ENCODE measurements at regions not wholly inside any gene's neighbourhood (a gene's known extent, or its start where the extent isn't known, plus 50 kb on each side); places are given as distances from the start of the nearest gene placed in this dataset.
"Not testable (repeated sequence)": the region's sequence is repeated elsewhere in the genome, so short reads cannot be mapped to it uniquely, and the experiment has no call there.

DNA sequence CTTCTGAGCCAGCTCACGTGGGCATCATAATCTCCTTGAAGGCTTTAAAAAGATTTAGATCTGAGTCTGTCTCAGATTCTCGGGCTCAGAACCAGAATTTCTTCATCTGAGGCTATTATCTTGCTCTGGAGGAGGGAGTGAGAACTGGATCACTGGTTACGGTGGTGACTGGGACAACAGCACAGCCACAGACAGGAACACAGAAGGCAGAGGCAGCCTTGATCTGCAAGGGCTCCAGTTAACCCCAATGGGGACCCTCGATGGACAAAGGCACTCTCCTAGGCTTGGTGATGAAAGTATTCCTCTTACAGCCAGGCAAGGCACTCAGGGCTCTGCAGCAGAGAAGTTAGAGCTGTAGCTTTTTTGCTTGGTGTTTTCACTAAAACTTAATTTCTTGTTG, 87.7 kb upstream of the POTEM start:
- intact Hi-C loops (cut with DNase I); H3K36me3 ChIP-seq; H3K27ac ChIP-seq; H3K4me1 ChIP-seq; DNase-seq; H3K27me3 ChIP-seq; H3K4me3 ChIP-seq; H3K9me3 ChIP-seq: not testable (repeated sequence)
- WGBS (ENCODE audit: insufficient coverage, low coverage, low lambda C conversion rate, missing lambda C conversion rate): no CpG with 5 or more reads among the region's 4 CpGs
- ATAC-seq: peak in 1 of 4 donors; percentile 40

DNA sequence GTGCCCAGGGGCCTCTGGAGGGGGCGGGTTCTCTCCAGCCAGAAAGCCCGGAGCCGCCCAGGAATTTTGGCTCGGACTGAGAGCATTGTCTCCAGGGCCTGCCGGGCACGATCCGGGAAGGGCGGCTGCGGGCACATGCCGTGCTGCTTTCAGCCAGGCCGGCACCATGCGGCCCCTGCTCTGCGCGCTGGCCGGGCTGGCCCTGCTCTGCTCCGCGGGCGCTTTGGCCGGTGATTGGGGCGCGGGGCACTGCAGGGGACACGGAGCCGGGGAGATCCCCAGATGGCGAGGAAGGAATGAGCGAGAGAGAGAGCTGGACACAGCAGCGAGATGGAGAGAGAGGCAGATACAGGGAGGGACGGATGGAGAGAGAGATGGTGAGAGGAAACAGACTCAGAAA, 86.7 kb upstream of the POTEM start:
- intact Hi-C loops (cut with DNase I): not testable (repeated sequence)
- no CpG with 5 or more reads among the region's 27 CpGs for WGBS (ENCODE audit: insufficient coverage, low coverage, low lambda C conversion rate, missing lambda C conversion rate)

DNA sequence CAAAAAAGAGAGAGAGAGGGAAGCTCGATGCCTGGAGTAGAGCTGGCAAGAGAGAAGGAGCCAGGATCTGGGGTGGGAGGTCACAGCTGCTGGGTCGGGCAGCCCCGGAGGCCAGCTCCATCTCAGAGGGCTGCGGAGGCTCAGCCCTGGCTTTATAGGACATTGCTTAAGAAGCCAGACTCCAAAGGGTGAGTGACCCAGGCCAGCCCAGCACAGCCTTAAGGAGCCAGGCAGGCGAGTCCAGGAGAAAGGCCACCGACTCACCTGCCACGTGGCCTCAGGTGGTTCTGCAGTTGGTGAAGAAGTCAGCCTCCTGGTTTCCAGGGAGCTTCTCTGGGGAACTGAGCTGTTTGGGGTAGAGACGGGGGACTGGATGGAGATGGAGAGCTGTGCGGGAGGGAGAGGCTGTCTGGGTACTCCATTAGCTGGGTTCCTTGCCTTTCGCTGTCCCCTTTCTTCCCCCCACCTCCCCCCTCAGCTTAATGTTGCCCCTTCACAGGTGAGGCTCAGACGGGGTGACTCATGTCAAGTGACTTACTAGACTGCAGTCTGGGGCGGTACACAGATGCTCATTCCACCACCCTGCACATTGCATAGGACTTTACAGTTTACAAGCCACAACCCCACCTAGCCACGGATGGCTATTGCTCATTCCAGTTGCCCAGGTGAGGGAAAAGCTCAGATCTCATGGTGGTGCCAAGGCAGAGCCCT, 85.9 kb upstream of the POTEM start:
- H3K27me3 ChIP-seq; H3K27ac ChIP-seq; H3K4me1 ChIP-seq; H3K9me3 ChIP-seq; H3K36me3 ChIP-seq; DNase-seq; intact Hi-C loops (cut with DNase I); H3K4me3 ChIP-seq: not testable (repeated sequence)
- peak in 2 of 4 donors; percentile 20 to 58 for ATAC-seq
- WGBS (ENCODE audit: insufficient coverage, low coverage, low lambda C conversion rate, missing lambda C conversion rate): no CpG with 5 or more reads among the region's 13 CpGs

More for the DNA sequence above, 86.7 kb upstream of the POTEM start:
- not testable (repeated sequence) for H3K27me3 ChIP-seq, H3K4me1 ChIP-seq, H3K9me3 ChIP-seq, H3K27ac ChIP-seq, DNase-seq, H3K4me3 ChIP-seq, H3K36me3 ChIP-seq
- ATAC-seq: peak in 1 of 4 donors; percentile 57

- ATAC-seq: peak in 2 of 4 donors; percentile 25 to 57
Measured at GRCh38 chr14:18881860-18882489, 85.3 kb upstream of the POTEM start.

DNA sequence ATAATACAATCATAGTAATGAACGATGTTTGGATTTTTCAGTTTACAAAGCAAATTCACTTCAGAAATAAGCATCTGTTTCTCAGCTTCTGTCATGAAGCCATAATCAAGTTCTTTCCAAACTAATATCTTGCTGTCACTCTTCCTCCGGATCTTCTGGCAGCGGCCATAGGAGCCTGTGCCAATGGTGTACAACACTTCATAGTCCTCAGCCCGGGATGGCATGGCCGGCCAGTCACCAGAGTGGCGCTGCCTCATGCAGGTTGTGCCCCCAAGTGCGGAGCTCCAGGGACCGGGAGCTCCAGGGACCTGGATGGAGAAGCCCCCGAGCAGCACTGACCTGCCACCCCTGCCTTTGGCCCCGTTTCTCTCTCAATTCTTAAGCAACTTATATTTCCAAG, 77.0 kb upstream of the POTEM start:
- H3K4me1 ChIP-seq; H3K36me3 ChIP-seq; H3K27ac ChIP-seq; H3K4me3 ChIP-seq; ATAC-seq; H3K9me3 ChIP-seq; H3K27me3 ChIP-seq; intact Hi-C loops (cut with DNase I): not testable (repeated sequence)
- DNase-seq: peak in 1 of 3 donors; percentile 16
- WGBS (ENCODE audit: insufficient coverage, low coverage, low lambda C conversion rate, missing lambda C conversion rate): 0% methylated on average over 1 of the region's 10 CpGs

More at GRCh38 chr14:18881860-18882489, 85.3 kb upstream of the POTEM start:
- intact Hi-C loops (cut with DNase I); H3K4me1 ChIP-seq; H3K27me3 ChIP-seq; DNase-seq; H3K4me3 ChIP-seq; H3K36me3 ChIP-seq; H3K9me3 ChIP-seq; H3K27ac ChIP-seq: not testable (repeated sequence)
- WGBS (ENCODE audit: insufficient coverage, low coverage, low lambda C conversion rate, missing lambda C conversion rate): no CpG with 5 or more reads among the region's 6 CpGs

- no CpG with 5 or more reads among the region's 14 CpGs for WGBS (ENCODE audit: insufficient coverage, low coverage, low lambda C conversion rate, missing lambda C conversion rate)
- DNase-seq; intact Hi-C loops (cut with DNase I); H3K9me3 ChIP-seq; H3K4me3 ChIP-seq; H3K36me3 ChIP-seq; H3K27me3 ChIP-seq; H3K27ac ChIP-seq; H3K4me1 ChIP-seq: not testable (repeated sequence)
- ATAC-seq: peak in 2 of 4 donors; percentile 36 to 37
Measured at GRCh38 chr14:18913860-18914259, 53.4 kb upstream of the POTEM start.

DNA sequence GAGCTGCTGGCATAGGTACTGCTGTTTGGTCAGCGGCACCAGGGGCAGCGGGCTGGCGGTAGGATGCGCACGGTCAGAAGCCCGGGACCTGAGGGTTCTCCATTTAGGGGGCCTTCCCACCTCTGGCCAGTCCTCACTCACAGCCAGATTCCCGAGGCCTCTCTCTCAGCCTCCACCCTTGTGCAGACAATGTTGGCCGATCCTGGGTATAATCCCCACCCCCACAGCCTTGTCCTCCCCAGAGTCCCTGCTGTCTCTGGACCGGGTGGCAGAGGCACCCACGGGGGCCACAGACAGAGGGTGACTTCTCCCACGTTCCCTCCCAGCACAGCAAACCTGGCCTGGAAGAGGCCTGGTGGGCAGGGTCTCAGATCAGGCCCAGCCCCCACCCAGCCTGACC, 52.7 kb upstream of the POTEM start:
- peak in 1 of 4 donors; percentile 18 for ATAC-seq
- H3K9me3 ChIP-seq; H3K27ac ChIP-seq; H3K4me3 ChIP-seq; H3K4me1 ChIP-seq; H3K27me3 ChIP-seq; H3K36me3 ChIP-seq; intact Hi-C loops (cut with DNase I): not testable (repeated sequence)
- peak in 1 of 3 donors; percentile 17 for DNase-seq
- no CpG with 5 or more reads among the region's 11 CpGs for WGBS (ENCODE audit: insufficient coverage, low coverage, low lambda C conversion rate, missing lambda C conversion rate)

Measured in right lobe of liver (tissue), 6 donors.